DND-41 (cell line): ENCODE measurements at regions not wholly inside any gene's neighbourhood (a gene's known extent, or its start where the extent isn't known, plus 50 kb on each side); places are given as distances from the start of the nearest gene placed in this dataset.

Experiments
- EZH2 ChIP-seq: IDR thresholded peaks from 3 replicates; pipeline ENCODE4 v1.6.1; 2012; ENCODE audit warnings: borderline replicate concordance, low read depth, mild to moderate bottlenecking, moderate library complexity, low read length, inconsistent platforms; ENCODE audit not compliant: severe bottlenecking
- TF ChIP-seq, protein P1 (sequence below): IDR thresholded peaks from 2 replicates; pipeline ENCODE4 v1.5.1; 2012; ENCODE audit warnings: borderline replicate concordance, low read length, moderate library complexity, mild to moderate bottlenecking; ENCODE audit not compliant: poor library complexity, severe bottlenecking; ENCODE audit errors: extremely low read depth

- TF ChIP-seq, protein P1, sequence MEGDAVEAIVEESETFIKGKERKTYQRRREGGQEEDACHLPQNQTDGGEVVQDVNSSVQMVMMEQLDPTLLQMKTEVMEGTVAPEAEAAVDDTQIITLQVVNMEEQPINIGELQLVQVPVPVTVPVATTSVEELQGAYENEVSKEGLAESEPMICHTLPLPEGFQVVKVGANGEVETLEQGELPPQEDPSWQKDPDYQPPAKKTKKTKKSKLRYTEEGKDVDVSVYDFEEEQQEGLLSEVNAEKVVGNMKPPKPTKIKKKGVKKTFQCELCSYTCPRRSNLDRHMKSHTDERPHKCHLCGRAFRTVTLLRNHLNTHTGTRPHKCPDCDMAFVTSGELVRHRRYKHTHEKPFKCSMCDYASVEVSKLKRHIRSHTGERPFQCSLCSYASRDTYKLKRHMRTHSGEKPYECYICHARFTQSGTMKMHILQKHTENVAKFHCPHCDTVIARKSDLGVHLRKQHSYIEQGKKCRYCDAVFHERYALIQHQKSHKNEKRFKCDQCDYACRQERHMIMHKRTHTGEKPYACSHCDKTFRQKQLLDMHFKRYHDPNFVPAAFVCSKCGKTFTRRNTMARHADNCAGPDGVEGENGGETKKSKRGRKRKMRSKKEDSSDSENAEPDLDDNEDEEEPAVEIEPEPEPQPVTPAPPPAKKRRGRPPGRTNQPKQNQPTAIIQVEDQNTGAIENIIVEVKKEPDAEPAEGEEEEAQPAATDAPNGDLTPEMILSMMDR = no peak
- no peak for TF ChIP-seq EZH2
Observed at GRCh38 chr5:154135125-154135817, 55.3 kb upstream of the GALNT10 start.
